ENCODE measurements at regions not wholly inside any gene's neighbourhood (a gene's known extent, or its start where the extent isn't known, plus 50 kb on each side); places are given as distances from the start of the nearest gene placed in this dataset.

- TF ChIP-seq CTCF (IDR thresholded peaks at IDR 0.05): no peak
- no peak for TF ChIP-seq POLR2AphosphoS5 (IDR thresholded peaks at IDR 0.05)
- TF ChIP-seq POLR2A (IDR thresholded peaks at IDR 0.05): no peak
- no peak for TF ChIP-seq EP300 (IDR thresholded peaks at IDR 0.05)
Observed at GRCh38 chr16:76656994-76657393, 379.8 kb downstream of the CNTNAP4 start.

All from stomach (tissue), 4 donors.